WTC11 (cell line): ENCODE measurements at regions not wholly inside any gene's neighbourhood (a gene's known extent, or its start where the extent isn't known, plus 50 kb on each side); places are given as distances from the start of the nearest gene placed in this dataset.

Experiments used
- CREB1 ChIP-seq: sonication (generic); formaldehyde crosslinking; IDR thresholded peaks from 2 replicates; pipeline ENCODE4 v1.8.0; 2023; ENCODE audit warnings: mild to moderate bottlenecking, missing genetic modification reagents
- TF ChIP-seq, protein P1 (sequence below): fragments of 200-600 bp; IDR thresholded peaks from 2 replicates; pipeline ENCODE4 v1.8.0; 2022; ENCODE audit warnings: antibody characterized with exemption

DNA sequence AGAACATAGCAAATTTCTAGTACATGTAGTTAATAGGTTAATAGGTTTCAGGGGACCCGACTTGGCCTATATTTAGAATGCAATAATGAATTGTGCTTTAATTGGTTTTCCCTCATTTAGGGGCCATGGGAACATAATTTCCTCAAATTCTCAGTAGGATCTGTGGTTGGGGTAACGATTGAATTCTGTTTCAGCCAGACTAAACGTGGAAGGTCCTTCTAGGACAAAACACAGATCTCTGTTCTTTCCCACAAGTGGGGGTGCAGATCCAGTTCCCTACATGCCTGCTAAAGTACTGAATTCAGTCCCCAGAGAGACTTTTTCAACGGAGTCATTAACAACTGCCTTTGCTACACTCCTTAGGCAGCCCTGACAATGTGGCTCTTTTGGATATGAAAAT lies 50.7 kb upstream of the AGBL1 start:
- TF ChIP-seq, protein P1, sequence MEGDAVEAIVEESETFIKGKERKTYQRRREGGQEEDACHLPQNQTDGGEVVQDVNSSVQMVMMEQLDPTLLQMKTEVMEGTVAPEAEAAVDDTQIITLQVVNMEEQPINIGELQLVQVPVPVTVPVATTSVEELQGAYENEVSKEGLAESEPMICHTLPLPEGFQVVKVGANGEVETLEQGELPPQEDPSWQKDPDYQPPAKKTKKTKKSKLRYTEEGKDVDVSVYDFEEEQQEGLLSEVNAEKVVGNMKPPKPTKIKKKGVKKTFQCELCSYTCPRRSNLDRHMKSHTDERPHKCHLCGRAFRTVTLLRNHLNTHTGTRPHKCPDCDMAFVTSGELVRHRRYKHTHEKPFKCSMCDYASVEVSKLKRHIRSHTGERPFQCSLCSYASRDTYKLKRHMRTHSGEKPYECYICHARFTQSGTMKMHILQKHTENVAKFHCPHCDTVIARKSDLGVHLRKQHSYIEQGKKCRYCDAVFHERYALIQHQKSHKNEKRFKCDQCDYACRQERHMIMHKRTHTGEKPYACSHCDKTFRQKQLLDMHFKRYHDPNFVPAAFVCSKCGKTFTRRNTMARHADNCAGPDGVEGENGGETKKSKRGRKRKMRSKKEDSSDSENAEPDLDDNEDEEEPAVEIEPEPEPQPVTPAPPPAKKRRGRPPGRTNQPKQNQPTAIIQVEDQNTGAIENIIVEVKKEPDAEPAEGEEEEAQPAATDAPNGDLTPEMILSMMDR = no peak
- TF ChIP-seq CREB1 (CRISPR knock-in tag) = no peak
